Activated T-helper 1 cell treated with Interleukin-2 at 50 U/mL for 16 hours (primary cell): ENCODE measurements at regions not wholly inside any gene's neighbourhood (a gene's known extent, or its start where the extent isn't known, plus 50 kb on each side); places are given as distances from the start of the nearest gene placed in this dataset.

ENCODE experiments used
- DNase-seq: peaks from one replicate; pipeline ENCODE4 v3.0.0-alpha.2; 2020; ENCODE audit warnings: low read depth

DNA sequence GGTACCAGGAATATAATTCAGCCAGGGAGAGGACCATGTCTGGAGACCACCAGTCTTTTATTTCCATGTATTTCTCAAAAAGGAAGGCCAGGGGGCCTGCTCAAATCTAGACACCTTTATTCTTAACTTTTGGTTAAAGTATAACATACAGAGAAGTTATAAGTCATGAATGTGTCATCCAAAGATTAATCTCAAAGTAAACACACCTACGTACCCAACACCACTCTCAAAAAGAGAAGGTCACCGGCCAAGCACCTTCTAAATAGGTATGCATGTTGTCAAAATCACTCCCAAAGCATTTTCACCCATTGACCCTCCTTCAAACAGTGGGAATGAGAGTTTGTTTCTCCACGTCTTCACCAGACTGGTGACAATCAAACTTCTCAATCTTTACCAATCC is 60.0 kb upstream of the FZD10 start:
- no peak for DNase-seq

DNA sequence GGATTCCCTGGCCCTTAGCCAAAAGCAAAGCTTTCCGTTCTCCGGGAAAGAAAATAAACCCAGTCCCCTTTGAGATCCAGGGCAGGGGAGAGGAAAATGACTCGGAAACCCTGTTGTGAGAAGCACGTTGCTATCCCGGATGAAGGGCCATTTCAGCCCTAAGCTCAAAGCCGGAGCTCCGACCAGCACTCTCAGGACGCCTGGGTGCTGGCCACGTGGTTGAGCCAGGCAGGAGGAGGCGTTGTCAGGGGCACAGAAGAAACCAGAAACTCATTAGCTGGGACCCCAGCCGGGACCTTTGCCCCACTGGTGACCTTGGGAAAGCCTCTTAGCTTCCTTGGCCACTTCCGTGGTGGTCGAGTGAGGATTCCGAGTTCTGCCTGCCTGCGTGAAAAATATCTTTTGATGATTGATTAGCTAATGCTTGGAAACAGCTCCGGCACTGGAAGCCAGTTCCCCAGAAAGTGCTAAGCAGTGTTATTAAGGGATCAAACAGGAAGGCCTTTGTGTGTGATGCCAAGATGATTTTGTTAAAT is 57.6 kb upstream of the FZD10 start:
- DNase-seq = no peak

DNA sequence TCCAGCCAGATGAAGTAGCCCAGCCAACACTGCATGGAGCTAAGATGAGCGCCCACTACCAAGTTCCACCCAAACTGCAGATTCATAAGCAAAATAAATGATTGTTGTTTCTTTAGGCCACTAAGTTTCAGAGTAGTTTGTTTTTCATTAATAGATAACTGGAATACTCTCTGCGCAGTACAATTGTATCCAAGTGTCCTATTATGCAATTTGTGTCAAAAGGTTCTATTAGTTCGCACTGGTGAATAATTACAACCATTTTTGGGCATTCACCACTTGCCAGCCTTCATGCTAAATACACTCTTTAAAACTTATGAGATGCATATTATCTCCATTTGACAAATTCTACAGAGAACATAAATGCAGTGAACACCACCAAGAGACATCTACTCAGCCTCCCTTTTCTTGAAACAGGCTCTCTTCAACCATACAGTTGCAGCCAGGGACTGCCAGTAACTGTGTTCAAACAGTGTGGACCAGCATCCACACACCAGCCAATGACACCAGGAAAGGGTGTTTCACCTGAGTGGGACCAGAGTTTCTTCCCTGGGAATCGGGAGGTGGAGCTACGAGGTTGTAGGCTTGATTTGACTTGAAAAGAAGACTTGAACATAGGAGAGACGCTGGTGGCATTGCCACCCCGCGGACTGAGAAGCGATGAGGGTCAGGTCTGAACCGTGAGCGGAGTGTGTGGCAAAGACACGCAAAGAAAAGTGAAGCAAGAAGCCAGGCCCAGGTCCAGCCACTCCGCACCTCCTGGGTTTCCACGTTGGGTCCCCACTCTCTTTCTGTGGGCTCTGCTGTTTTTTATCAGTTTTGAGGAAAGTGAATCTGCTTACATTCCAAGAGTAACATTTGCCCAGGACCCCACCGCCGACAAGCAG is 53.0 kb upstream of the FZD10 start:
- DNase-seq = no peak

DNA sequence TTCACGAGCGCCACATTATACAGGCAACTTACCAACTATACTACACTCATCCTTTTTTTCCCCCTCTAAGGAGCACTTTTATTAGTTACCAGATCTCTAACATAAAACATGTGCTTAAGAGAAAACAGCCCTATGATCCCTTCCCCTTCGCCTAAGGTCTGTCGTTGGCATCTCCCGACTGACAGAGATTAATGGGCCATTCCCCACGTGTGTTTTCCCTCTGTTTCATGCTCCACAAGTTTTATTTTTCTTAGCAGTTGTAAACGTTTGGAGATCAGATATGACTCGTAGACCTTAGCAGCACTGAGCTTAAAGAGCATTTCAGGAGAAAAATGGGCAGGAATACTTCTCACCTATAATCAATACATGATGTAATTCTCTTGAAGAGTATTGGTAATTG is 51.4 kb upstream of the FZD10 start:
- DNase-seq = no peak

DNA sequence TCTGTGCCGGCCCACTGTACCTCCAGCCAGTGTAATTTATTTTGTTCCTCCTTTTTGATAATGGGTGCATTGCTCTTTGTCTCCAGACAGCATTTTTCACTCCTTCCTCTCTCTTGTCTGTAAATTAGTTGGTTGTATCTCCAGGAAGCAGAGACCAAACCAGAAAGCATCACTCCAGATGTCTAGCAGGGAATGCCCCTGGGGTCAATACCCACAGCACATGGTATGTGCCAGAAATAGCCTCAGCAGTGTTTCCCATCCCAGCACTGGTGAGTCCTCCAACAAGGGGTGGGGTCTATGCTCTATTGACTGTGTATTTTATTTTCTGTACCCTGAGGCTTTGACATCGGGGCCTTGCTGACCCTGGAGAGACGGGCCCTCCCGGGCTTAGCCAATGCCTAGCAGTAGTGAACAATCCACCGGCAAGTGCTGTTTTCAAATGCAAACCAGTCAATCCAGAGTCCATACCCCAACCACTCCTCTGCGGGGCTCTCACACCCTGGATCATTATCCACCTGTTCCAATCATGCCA is 50.2 kb upstream of the FZD10 start:
- no peak for DNase-seq
